B cell (primary cell): ENCODE measurements at regions not wholly inside any gene's neighbourhood (a gene's known extent, or its start where the extent isn't known, plus 50 kb on each side); places are given as distances from the start of the nearest gene placed in this dataset.

Experiments used
- CTCF ChIP-seq: fragments of 200-600 bp; IDR thresholded peaks from one replicate; pipeline ENCODE4 v1.8.0; 2022; ENCODE audit warnings: antibody characterized with exemption, mild to moderate bottlenecking
- EZH2 ChIP-seq: IDR thresholded peaks from 2 replicates; pipeline ENCODE4 v1.6.1; 2012; ENCODE audit warnings: borderline replicate concordance, low read depth, mild to moderate bottlenecking, moderate library complexity, low read length; ENCODE audit not compliant: insufficient read depth, poor library complexity, severe bottlenecking

GRCh38 chr2:57528499-57528898, 518.1 kb upstream of the VRK2 start:
- no peak for TF ChIP-seq CTCF
- TF ChIP-seq EZH2, result no peak
